Osteoblast (primary cell): ENCODE measurements at regions not wholly inside any gene's neighbourhood (a gene's known extent, or its start where the extent isn't known, plus 50 kb on each side); places are given as distances from the start of the nearest gene placed in this dataset.

ENCODE experiments used
- DNase-seq: peaks from one replicate; pipeline ENCODE4 v3.0.0; 2011; ENCODE audit warnings: low spot score, mixed read lengths; ENCODE audit not compliant: insufficient read length; ENCODE audit errors: missing footprints
- H2AFZ ChIP-seq: 2 replicates; pipeline ENCODE4 v1.6.0; 2011; ENCODE audit warnings: mild to moderate bottlenecking, low read length
- H3K27ac ChIP-seq: 2 replicates; pipeline ENCODE4 v1.5.1; 2011; ENCODE audit warnings: mild to moderate bottlenecking, low read depth, low read length, moderate library complexity
- H3K27me3 ChIP-seq: 2 replicates; pipeline ENCODE4 v1.6.0; 2012; ENCODE audit warnings: mild to moderate bottlenecking, control low read depth, inconsistent platforms, low read length, moderate library complexity; ENCODE audit not compliant: insufficient read depth
- H3K36me3 ChIP-seq: 2 replicates; pipeline ENCODE4 v1.5.1; 2011; ENCODE audit warnings: mild to moderate bottlenecking, low read length, control low read depth, moderate library complexity; ENCODE audit not compliant: insufficient read depth
- H3K4me1 ChIP-seq: 2 replicates; pipeline ENCODE4 v1.5.1; 2011; ENCODE audit warnings: mild to moderate bottlenecking, low read length, control low read depth, moderate library complexity; ENCODE audit not compliant: insufficient read depth
- H3K4me2 ChIP-seq: 2 replicates; pipeline ENCODE4 v1.6.0; 2011; ENCODE audit warnings: mild to moderate bottlenecking, low read length; ENCODE audit not compliant: insufficient read depth
- H3K4me3 ChIP-seq: fragments of 200-600 bp; sonication (generic); 3 replicates; pipeline ENCODE4 v1.5.1; 2012; ENCODE audit warnings: mild to moderate bottlenecking, low read length, inconsistent platforms; ENCODE audit not compliant: insufficient read depth
- H3K79me2 ChIP-seq: 2 replicates; pipeline ENCODE4 v1.6.0; 2012; ENCODE audit warnings: mild to moderate bottlenecking, low read length, control low read depth, inconsistent platforms; ENCODE audit not compliant: insufficient read depth
- H3K9me3 ChIP-seq: 2 replicates; pipeline ENCODE4 v1.5.1; 2011; ENCODE audit warnings: low read depth, low read length, control low read depth
- H4K20me1 ChIP-seq: 2 replicates; pipeline ENCODE4 v1.6.0; 2012; ENCODE audit warnings: mild to moderate bottlenecking, low read length, control low read depth; ENCODE audit not compliant: insufficient read depth
- CTCF ChIP-seq: IDR thresholded peaks from 2 replicates; pipeline ENCODE4 v1.5.1; 2011; ENCODE audit warnings: mild to moderate bottlenecking, low read depth, low read length, moderate library complexity; ENCODE audit errors: extremely low read depth

- H4K20me1 ChIP-seq, result no peaks in the 10 kb centered on the region
- H3K4me1 ChIP-seq, result peaks cover 10% of the 10 kb centered on the region
- H3K9me3 ChIP-seq, result no peaks in the 10 kb centered on the region
- H3K4me3 ChIP-seq, result no peak overlapping the region
- H3K27me3 ChIP-seq, result no peaks in the 10 kb centered on the region
- H3K27ac ChIP-seq, result no peak overlapping the region
- H2AFZ ChIP-seq, result no peak overlapping the region
- H3K4me2 ChIP-seq, result no peak overlapping the region
- DNase-seq, result peak; percentile 31
- H3K36me3 ChIP-seq, result peaks cover 6% of the 10 kb centered on the region
- H3K79me2 ChIP-seq, result no peaks in the 10 kb centered on the region
- no peak for TF ChIP-seq CTCF
These were observed 108.7 kb upstream of the PACRGL start for GRCh38 chr4:20591571-20591970.

GRCh38 chr4:20592013-20592412 lies 108.2 kb upstream of the PACRGL start:
- H3K27ac ChIP-seq, result no peak overlapping the region
- peaks cover 10% of the 10 kb centered on the region for H3K4me1 ChIP-seq
- no peak overlapping the region for H3K4me2 ChIP-seq
- no peaks in the 10 kb centered on the region for H3K79me2 ChIP-seq
- H2AFZ ChIP-seq, result no peak overlapping the region
- no peak for DNase-seq
- H4K20me1 ChIP-seq, result no peaks in the 10 kb centered on the region
- TF ChIP-seq CTCF, result no peak
- no peak overlapping the region for H3K4me3 ChIP-seq
- no peaks in the 10 kb centered on the region for H3K9me3 ChIP-seq
- H3K27me3 ChIP-seq, result no peaks in the 10 kb centered on the region
- H3K36me3 ChIP-seq, result peaks cover 6% of the 10 kb centered on the region

GRCh38 chr4:20592663-20593062 lies 107.6 kb upstream of the PACRGL start:
- H4K20me1 ChIP-seq, result no peaks in the 10 kb centered on the region
- peak; percentile 58 for DNase-seq
- no peak overlapping the region for H2AFZ ChIP-seq
- no peak overlapping the region for H3K27ac ChIP-seq
- H3K36me3 ChIP-seq, result peaks cover 6% of the 10 kb centered on the region
- H3K4me2 ChIP-seq, result no peak overlapping the region
- H3K4me3 ChIP-seq, result no peak overlapping the region
- no peaks in the 10 kb centered on the region for H3K27me3 ChIP-seq
- H3K4me1 ChIP-seq, result peaks cover 10% of the 10 kb centered on the region
- no peaks in the 10 kb centered on the region for H3K9me3 ChIP-seq
- TF ChIP-seq CTCF, result no peak
- no peaks in the 10 kb centered on the region for H3K79me2 ChIP-seq

- Histone ChIP-seq H3K36me3 (peaks cover 14% of the 10 kb centered on the region), H3K9me3 (no peaks in the 10 kb centered on the region), H3K27ac (no peak overlapping the region), H3K4me1 (peaks cover 3% of the 10 kb centered on the region), H3K4me2 (no peak overlapping the region), H3K27me3 (no peaks in the 10 kb centered on the region), H3K4me3 (no peak overlapping the region), H2AFZ (no peak overlapping the region), H3K79me2 (no peaks in the 10 kb centered on the region), H4K20me1 (no peaks in the 10 kb centered on the region)
- no peak for DNase-seq
- no peak for TF ChIP-seq CTCF
These were observed 101.6 kb upstream of the PACRGL start for GRCh38 chr4:20598626-20599025.
